ENCODE measurements at regions not wholly inside any gene's neighbourhood (a gene's known extent, or its start where the extent isn't known, plus 50 kb on each side); places are given as distances from the start of the nearest gene placed in this dataset.

DNA sequence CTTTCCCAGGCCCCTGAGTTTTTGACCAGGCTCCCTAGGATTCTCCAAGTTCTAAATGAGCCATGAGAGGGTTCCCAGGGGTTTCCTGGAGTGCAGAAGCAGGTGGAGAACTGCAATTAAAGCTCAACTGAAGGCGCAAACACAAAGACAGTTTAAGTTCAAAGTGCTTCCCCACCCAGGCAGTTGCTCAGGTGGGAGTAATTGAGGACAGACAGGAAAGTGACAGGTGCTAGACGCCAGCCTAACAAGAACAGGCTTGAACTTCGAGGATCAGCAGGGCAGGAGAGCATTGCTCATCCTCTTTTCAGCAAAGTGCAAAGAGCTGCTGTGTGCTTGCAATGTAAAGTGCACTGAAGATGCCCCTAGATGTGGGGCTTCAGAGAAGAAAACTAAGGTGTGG is 77.2 kb upstream of the ST8SIA3 start:
- TF ChIP-seq POLR2AphosphoS5 (IDR thresholded peaks at IDR 0.05; ENCODE audit: low read depth, low read length) (no peak), TAF1 (IDR thresholded peaks at IDR 0.05; ENCODE audit: borderline replicate concordance, insufficient read depth, low read length) (no peak), SIN3A (IDR thresholded peaks at IDR 0.05; ENCODE audit: borderline replicate concordance, insufficient read depth, low read length) (no peak)

Measured in PFSK-1 (cell line).